WTC11 (cell line): ENCODE measurements at regions not wholly inside any gene's neighbourhood (a gene's known extent, or its start where the extent isn't known, plus 50 kb on each side); places are given as distances from the start of the nearest gene placed in this dataset.

Source experiments
- ATAC-seq: fragments of 200-7000 bp; cut with Tn5 transposase; 2 replicates; pipeline ENCODE4 v1.10.0; 2021; ENCODE audit warnings: mild to moderate bottlenecking, moderate library complexity
- CTCF ChIA-PET: fragments of 300-600 bp; sonication (Branson Sonifier 250); formaldehyde crosslinking; loops from one replicate; lab custom pipeline; 2021; ENCODE audit warnings: antibody characterized with exemption; lab: Charles Lee
- POLR2A ChIA-PET: fragments of 350-600 bp; sonication (Branson Sonifier 250); formaldehyde crosslinking; loops from one replicate; lab custom pipeline; 2021; ENCODE audit warnings: antibody characterized with exemption; lab: Charles Lee
- DNase-seq: peaks from one replicate; pipeline ENCODE4 v3.0.0; 2021; ENCODE audit warnings: low spot score
- H3K27ac Mint-ChIP-seq: 2 replicates; pipeline ENCODE4 v1.8.0; 2021; ENCODE audit warnings: mixed read lengths
- H3K27me3 Mint-ChIP-seq: 2 replicates; pipeline ENCODE4 v1.8.0; 2021; ENCODE audit warnings: low read depth, mild to moderate bottlenecking, moderate library complexity, mixed read lengths
- H3K36me3 Mint-ChIP-seq: 2 replicates; pipeline ENCODE4 v1.8.0; 2021; ENCODE audit warnings: mixed read lengths
- H3K4me1 Mint-ChIP-seq: 2 replicates; pipeline ENCODE4 v1.8.0; 2022; ENCODE audit warnings: mixed read lengths
- H3K4me3 Mint-ChIP-seq: 2 replicates; pipeline ENCODE4 v1.8.0; 2021; ENCODE audit warnings: mild to moderate bottlenecking, moderate library complexity, mixed read lengths
- H3K9me3 Mint-ChIP-seq: 2 replicates; pipeline ENCODE4 v1.8.0; 2021; ENCODE audit warnings: mixed read lengths
- ATF1 ChIP-seq: sonication (generic); formaldehyde crosslinking; IDR thresholded peaks from 2 replicates; pipeline ENCODE4 v1.8.1; 2023; ENCODE audit warnings: mild to moderate bottlenecking, moderate library complexity, missing genetic modification reagents
- CBFB ChIP-seq: sonication (generic); formaldehyde crosslinking; IDR thresholded peaks from 2 replicates; pipeline ENCODE4 v1.8.1; 2022; ENCODE audit warnings: mild to moderate bottlenecking, low read depth, missing genetic modification reagents
- ESRRA ChIP-seq: sonication (generic); formaldehyde crosslinking; IDR thresholded peaks from 2 replicates; pipeline ENCODE4 v1.8.1; 2022; ENCODE audit warnings: mild to moderate bottlenecking, missing genetic modification reagents, borderline replicate concordance
- FOXJ3 ChIP-seq: sonication (generic); formaldehyde crosslinking; IDR thresholded peaks from 2 replicates; pipeline ENCODE4 v1.9.0; 2021; ENCODE audit warnings: missing genetic modification reagents, mild to moderate bottlenecking, borderline replicate concordance
- MYBL2 ChIP-seq: sonication (generic); formaldehyde crosslinking; IDR thresholded peaks from 2 replicates; pipeline ENCODE4 v1.8.1; 2023; ENCODE audit warnings: mild to moderate bottlenecking, moderate library complexity, missing genetic modification reagents
- NR1H2 ChIP-seq: sonication (generic); formaldehyde crosslinking; IDR thresholded peaks from 2 replicates; pipeline ENCODE4 v1.9.0; 2021; ENCODE audit warnings: mild to moderate bottlenecking, moderate library complexity, missing genetic modification reagents
- NR3C1 ChIP-seq: sonication (generic); formaldehyde crosslinking; conservative IDR thresholded peaks from 2 replicates; pipeline ENCODE4 v1.8.1; 2023; ENCODE audit warnings: low read depth, mild to moderate bottlenecking, missing genetic modification reagents
- OVOL2 ChIP-seq: fragments of 250-450 bp; sonication (Bioruptor Pico); IDR thresholded peaks from 2 replicates; pipeline ENCODE4 v1.9.0; 2021; ENCODE audit warnings: mild to moderate bottlenecking, borderline replicate concordance
- SOX15 ChIP-seq: fragments of 250-450 bp; sonication (Bioruptor Pico); IDR thresholded peaks from 2 replicates; pipeline ENCODE4 v1.9.0; 2021; ENCODE audit warnings: mild to moderate bottlenecking
- ZNF263 ChIP-seq: sonication (generic); formaldehyde crosslinking; IDR thresholded peaks from 2 replicates; pipeline ENCODE4 v1.8.1; 2022; ENCODE audit warnings: low read depth, mild to moderate bottlenecking, moderate library complexity, missing genetic modification reagents
- ZNF396 ChIP-seq: fragments of 250-450 bp; sonication (Bioruptor Pico); IDR thresholded peaks from 2 replicates; pipeline ENCODE4 v1.8.0; 2021; ENCODE audit warnings: mild to moderate bottlenecking, moderate library complexity, borderline replicate concordance
- ZNF416 ChIP-seq: fragments of 250-450 bp; sonication (Bioruptor Pico); IDR thresholded peaks from 2 replicates; pipeline ENCODE4 v1.9.0; 2021; ENCODE audit warnings: mild to moderate bottlenecking, inconsistent platforms
- TF ChIP-seq, protein P1 (sequence below): sonication (generic); formaldehyde crosslinking; IDR thresholded peaks from 2 replicates; pipeline ENCODE4 v1.8.0; 2023; ENCODE audit warnings: missing genetic modification reagents, mild to moderate bottlenecking, borderline replicate concordance
- TF ChIP-seq, protein P2 (sequence below): fragments of 250-450 bp; sonication (Bioruptor Pico); conservative IDR thresholded peaks from 2 replicates; pipeline ENCODE4 v1.9.0; 2021; ENCODE audit warnings: mild to moderate bottlenecking
- TF ChIP-seq, protein P3 (sequence below): sonication (generic); formaldehyde crosslinking; IDR thresholded peaks from 2 replicates; pipeline ENCODE4 v1.8.1; 2023; ENCODE audit warnings: mild to moderate bottlenecking, missing genetic modification reagents
- TF ChIP-seq, protein P4 (sequence below): sonication (generic); formaldehyde crosslinking; IDR thresholded peaks from 2 replicates; pipeline ENCODE4 v1.8.1; 2022; ENCODE audit warnings: low read depth, mild to moderate bottlenecking, moderate library complexity, missing genetic modification reagents, borderline replicate concordance
- TF ChIP-seq, protein P5 (sequence below): sonication (generic); formaldehyde crosslinking; IDR thresholded peaks from 2 replicates; pipeline ENCODE4 v1.8.1; 2022; ENCODE audit warnings: mild to moderate bottlenecking, moderate library complexity, missing genetic modification reagents

DNA sequence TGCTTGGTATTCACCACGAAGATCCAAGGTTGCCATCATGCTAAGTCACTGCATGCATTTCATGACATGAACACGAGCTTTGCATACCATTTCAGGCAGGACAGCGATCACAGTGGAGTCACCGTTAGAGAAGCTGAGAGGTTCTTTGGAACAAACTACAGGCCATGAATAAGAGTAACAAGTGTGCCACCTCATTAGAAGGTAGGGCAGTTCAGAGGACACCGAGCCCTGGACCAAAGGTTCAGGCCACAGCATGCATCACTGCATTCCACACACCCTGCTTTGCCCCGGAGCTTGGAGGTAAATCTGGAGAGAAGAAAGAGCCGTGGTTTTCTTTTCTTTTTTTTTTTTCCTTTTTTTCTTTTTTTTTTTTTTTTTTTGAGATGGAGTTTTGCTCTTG is 66.9 kb upstream of the CDH4 start:
- H3K36me3 Mint-ChIP-seq: no peaks in the 10 kb centered on the region
- no peaks in the 10 kb centered on the region for H3K4me1 Mint-ChIP-seq
- POLR2A ChIA-PET: no interaction called here
- CTCF ChIA-PET: interaction anchor here (0.6 kb wide), 1 partner anchor 1449 kb away, joined by 3 read pairs; no protein-coding TSS in a partner anchor
- TF ChIP-seq, protein P1, sequence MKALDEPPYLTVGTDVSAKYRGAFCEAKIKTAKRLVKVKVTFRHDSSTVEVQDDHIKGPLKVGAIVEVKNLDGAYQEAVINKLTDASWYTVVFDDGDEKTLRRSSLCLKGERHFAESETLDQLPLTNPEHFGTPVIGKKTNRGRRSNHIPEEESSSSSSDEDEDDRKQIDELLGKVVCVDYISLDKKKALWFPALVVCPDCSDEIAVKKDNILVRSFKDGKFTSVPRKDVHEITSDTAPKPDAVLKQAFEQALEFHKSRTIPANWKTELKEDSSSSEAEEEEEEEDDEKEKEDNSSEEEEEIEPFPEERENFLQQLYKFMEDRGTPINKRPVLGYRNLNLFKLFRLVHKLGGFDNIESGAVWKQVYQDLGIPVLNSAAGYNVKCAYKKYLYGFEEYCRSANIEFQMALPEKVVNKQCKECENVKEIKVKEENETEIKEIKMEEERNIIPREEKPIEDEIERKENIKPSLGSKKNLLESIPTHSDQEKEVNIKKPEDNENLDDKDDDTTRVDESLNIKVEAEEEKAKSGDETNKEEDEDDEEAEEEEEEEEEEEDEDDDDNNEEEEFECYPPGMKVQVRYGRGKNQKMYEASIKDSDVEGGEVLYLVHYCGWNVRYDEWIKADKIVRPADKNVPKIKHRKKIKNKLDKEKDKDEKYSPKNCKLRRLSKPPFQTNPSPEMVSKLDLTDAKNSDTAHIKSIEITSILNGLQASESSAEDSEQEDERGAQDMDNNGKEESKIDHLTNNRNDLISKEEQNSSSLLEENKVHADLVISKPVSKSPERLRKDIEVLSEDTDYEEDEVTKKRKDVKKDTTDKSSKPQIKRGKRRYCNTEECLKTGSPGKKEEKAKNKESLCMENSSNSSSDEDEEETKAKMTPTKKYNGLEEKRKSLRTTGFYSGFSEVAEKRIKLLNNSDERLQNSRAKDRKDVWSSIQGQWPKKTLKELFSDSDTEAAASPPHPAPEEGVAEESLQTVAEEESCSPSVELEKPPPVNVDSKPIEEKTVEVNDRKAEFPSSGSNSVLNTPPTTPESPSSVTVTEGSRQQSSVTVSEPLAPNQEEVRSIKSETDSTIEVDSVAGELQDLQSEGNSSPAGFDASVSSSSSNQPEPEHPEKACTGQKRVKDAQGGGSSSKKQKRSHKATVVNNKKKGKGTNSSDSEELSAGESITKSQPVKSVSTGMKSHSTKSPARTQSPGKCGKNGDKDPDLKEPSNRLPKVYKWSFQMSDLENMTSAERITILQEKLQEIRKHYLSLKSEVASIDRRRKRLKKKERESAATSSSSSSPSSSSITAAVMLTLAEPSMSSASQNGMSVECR (CRISPR knock-in tag): no peak
- TF ChIP-seq, protein P2, sequence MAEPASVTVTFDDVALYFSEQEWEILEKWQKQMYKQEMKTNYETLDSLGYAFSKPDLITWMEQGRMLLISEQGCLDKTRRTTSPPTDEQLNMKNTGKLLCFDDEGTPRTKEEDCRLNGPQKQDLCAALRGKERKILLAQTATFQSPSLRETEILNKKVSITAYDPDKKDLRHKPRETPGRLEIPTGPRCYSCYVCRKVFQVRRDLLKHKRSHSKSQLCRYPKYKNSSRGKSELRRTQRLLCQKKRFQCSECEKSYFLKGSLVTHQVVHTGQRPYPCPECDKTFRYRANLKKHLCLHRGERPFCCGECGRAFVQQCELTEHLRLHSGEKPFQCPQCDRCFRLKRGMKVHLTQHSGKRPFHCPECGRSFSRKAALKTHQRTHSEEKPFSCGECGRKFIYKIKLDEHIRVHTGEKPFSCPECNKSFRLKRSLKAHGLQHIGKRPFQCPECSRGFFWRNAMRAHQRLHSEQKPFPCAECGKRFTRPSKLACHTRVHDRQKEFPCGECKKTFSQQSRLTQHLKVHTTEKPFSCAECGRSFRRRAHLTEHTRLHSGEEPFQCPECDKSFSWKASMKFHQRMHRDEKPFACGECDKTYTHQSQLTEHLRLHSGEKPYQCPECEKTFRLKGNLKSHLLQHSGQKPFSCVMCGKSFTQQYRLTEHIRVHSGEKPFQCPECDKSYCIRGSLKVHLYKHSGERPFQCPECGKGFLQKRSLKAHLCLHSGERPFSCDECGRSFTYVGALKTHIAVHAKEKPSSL (CRISPR knock-in tag): no peak
- TF ChIP-seq ATF1 (CRISPR knock-in tag): no peak
- TF ChIP-seq OVOL2 (CRISPR knock-in tag): no peak
- no peak for TF ChIP-seq ZNF396 (CRISPR knock-in tag)
- TF ChIP-seq ZNF263 (CRISPR knock-in tag): no peak
- TF ChIP-seq, protein P3, sequence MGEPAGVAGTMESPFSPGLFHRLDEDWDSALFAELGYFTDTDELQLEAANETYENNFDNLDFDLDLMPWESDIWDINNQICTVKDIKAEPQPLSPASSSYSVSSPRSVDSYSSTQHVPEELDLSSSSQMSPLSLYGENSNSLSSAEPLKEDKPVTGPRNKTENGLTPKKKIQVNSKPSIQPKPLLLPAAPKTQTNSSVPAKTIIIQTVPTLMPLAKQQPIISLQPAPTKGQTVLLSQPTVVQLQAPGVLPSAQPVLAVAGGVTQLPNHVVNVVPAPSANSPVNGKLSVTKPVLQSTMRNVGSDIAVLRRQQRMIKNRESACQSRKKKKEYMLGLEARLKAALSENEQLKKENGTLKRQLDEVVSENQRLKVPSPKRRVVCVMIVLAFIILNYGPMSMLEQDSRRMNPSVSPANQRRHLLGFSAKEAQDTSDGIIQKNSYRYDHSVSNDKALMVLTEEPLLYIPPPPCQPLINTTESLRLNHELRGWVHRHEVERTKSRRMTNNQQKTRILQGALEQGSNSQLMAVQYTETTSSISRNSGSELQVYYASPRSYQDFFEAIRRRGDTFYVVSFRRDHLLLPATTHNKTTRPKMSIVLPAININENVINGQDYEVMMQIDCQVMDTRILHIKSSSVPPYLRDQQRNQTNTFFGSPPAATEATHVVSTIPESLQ: no peak
- no peak for TF ChIP-seq ZNF416 (CRISPR knock-in tag)
- no peak for TF ChIP-seq ESRRA (CRISPR knock-in tag)
- TF ChIP-seq, all 79 proteins: peak for 0
- Mint-ChIP-seq H3K4me3 (no peak overlapping the region), H3K27ac (no peak overlapping the region), H3K27me3 (peaks cover 71% of the 10 kb centered on the region), H3K9me3 (0 out of 2 replicates have a peak, but pooled peaks cover 5% of the 10 kb centered on the region)
- DNase-seq (no peak), ATAC-seq (no peak)

DNA sequence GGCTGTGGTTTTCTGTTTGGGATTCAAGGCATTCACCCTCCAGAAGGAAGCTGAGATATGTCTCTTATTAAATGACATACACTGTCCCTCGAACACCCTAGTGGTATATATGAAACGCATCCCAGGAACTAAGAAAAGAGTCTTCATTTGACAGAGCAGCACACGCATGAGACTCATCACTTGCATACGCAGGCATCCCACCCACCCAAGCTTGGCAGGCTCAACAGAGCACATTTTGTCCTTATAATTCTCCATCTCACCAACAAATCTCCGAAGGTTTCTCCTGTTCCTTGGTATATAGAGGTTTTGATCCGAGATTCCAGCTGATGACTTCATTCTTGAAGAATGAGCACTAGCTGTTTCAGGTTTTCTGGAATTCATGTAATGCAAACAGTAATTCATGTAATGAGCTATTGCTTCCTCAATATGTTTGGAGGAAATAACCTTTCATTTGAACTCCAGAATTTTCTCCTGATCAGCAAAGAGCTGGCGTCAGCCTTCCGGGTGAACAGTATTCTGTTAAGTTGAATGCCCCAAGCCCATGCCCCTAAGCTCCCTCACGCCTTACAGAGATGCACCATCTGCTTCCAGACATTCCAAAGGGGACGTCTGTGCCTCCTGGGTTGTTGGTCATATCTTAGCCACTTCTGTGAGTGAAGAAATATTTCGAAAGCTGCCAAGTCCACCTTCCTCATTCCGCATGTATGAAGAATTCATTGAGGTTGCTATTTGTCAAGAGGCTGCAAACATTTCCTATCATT is 66.0 kb upstream of the CDH4 start:
- Mint-ChIP-seq H3K27me3 (peaks cover 65% of the 10 kb centered on the region), H3K36me3 (no peaks in the 10 kb centered on the region), H3K27ac (no peak overlapping the region), H3K9me3 (0 out of 2 replicates have a peak, but pooled peaks cover 5% of the 10 kb centered on the region), H3K4me3 (no peak overlapping the region), H3K4me1 (no peaks in the 10 kb centered on the region)
- CTCF ChIA-PET: interaction anchor here (0.6 to 1.0 kb wide), 2 partner anchors 127 to 467 kb away, joined by 3 read pairs; no protein-coding TSS in a partner anchor
- ATAC-seq (no peak), DNase-seq (no peak)
- POLR2A ChIA-PET: no interaction called here
- TF ChIP-seq CBFB (CRISPR knock-in tag): no peak
- no peak for TF ChIP-seq ZNF396 (CRISPR knock-in tag)
- TF ChIP-seq FOXJ3 (CRISPR knock-in tag): no peak
- TF ChIP-seq, protein P4, sequence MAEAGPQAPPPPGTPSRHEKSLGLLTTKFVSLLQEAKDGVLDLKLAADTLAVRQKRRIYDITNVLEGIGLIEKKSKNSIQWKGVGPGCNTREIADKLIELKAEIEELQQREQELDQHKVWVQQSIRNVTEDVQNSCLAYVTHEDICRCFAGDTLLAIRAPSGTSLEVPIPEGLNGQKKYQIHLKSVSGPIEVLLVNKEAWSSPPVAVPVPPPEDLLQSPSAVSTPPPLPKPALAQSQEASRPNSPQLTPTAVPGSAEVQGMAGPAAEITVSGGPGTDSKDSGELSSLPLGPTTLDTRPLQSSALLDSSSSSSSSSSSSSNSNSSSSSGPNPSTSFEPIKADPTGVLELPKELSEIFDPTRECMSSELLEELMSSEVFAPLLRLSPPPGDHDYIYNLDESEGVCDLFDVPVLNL (CRISPR knock-in tag): no peak
- TF ChIP-seq SOX15 (CRISPR knock-in tag): no peak
- TF ChIP-seq ATF1 (CRISPR knock-in tag): no peak
- TF ChIP-seq, protein P1 (CRISPR knock-in tag): no peak
- TF ChIP-seq NR3C1: no peak
- no peak for TF ChIP-seq NR1H2 (CRISPR knock-in tag)
- TF ChIP-seq, protein P5, sequence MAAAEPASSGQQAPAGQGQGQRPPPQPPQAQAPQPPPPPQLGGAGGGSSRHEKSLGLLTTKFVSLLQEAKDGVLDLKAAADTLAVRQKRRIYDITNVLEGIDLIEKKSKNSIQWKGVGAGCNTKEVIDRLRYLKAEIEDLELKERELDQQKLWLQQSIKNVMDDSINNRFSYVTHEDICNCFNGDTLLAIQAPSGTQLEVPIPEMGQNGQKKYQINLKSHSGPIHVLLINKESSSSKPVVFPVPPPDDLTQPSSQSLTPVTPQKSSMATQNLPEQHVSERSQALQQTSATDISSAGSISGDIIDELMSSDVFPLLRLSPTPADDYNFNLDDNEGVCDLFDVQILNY (CRISPR knock-in tag): no peak
- no peak for TF ChIP-seq MYBL2
